ENCODE measurements at regions not wholly inside any gene's neighbourhood (a gene's known extent, or its start where the extent isn't known, plus 50 kb on each side); places are given as distances from the start of the nearest gene placed in this dataset.

DNA sequence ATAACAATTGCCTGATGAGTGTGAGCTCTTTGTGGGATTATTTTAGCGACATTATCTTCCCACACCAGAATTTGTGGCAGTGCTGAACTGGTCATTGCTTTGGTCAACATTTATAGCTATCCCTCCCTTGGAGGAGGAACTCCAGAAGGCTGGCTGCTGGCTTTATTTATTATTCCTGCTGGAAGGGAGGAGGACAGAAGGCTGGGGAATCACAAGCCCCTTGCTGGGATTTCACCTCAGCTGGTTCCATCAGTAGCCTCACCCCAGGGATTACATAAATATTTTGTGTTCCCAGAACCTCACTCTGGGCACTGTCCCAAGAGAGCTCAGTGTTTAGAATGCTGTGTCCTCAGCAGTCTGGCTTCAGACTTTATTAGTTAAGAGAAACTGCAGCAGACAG is 102.8 kb upstream of the C1orf21 start:
- TF ChIP-seq, protein P1, sequence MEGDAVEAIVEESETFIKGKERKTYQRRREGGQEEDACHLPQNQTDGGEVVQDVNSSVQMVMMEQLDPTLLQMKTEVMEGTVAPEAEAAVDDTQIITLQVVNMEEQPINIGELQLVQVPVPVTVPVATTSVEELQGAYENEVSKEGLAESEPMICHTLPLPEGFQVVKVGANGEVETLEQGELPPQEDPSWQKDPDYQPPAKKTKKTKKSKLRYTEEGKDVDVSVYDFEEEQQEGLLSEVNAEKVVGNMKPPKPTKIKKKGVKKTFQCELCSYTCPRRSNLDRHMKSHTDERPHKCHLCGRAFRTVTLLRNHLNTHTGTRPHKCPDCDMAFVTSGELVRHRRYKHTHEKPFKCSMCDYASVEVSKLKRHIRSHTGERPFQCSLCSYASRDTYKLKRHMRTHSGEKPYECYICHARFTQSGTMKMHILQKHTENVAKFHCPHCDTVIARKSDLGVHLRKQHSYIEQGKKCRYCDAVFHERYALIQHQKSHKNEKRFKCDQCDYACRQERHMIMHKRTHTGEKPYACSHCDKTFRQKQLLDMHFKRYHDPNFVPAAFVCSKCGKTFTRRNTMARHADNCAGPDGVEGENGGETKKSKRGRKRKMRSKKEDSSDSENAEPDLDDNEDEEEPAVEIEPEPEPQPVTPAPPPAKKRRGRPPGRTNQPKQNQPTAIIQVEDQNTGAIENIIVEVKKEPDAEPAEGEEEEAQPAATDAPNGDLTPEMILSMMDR (conservative IDR thresholded peaks at IDR 0.05), result no peak
- TF ChIP-seq EZH2 (IDR thresholded peaks at IDR 0.05; ENCODE audit: low read depth), result no peak
